ENCODE measurements at regions not wholly inside any gene's neighbourhood (a gene's known extent, or its start where the extent isn't known, plus 50 kb on each side); places are given as distances from the start of the nearest gene placed in this dataset.

DNA sequence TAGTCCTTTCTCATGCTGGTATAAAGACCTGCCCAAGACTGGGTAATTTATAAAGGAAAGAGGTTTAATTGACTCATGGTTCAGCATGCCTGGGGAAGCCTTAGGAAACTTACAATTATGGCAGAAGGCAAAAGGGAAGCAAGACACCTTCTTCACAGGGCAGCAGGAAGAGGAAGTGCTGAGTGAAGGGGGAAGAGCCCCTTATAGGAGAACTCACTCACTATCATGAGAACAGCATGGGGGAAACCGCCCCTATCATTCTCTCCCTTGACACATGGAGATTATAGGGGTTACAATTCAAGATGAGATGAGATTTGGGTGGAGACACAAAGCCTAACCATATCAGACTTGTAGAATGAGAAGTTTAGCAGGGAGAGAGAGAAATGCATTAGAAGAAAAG is 373.3 kb upstream of the DIAPH2 start:
- DNase-seq (ENCODE audit: low read depth): no peak

DNA sequence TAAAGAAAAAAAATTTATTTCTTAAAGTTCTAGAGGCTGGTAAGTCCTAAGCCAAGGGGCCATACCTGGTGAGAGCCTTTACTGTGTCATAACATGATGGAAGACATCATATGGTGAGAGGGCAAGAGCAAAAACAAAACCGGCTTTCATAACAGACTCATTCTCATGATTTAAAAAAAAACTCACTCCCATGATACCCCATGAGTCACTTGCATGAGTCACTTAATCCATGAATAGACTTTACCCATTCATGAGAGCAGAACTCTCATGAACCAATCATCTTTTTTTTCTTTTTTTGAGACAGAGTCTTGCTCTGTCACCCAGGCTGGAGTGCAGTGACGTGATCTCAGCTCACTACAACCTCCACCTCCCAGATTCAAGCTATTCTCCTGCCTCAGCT is 369.7 kb upstream of the DIAPH2 start:
- DNase-seq (ENCODE audit: low read depth): peak; percentile 3

DNA sequence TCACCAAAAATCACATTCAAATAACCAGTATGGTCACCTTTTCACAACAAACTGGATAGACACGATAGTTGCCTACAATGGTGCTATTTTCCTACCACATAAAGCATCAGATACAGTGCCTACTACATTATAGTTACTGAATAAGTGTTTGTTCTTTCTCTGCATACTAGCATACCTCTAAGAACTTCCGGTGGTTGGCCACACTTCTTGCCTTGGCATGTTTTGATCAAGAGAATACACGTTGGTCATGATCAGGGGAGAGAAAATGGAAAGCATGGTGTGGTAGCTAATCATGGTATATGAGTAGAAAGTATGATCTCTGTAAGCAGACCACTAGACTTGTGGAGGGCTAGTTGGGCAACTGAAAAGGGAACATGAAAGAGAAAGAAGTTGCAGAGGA is 322.8 kb upstream of the DIAPH2 start:
- DNase-seq (ENCODE audit: low read depth): no peak

DNA sequence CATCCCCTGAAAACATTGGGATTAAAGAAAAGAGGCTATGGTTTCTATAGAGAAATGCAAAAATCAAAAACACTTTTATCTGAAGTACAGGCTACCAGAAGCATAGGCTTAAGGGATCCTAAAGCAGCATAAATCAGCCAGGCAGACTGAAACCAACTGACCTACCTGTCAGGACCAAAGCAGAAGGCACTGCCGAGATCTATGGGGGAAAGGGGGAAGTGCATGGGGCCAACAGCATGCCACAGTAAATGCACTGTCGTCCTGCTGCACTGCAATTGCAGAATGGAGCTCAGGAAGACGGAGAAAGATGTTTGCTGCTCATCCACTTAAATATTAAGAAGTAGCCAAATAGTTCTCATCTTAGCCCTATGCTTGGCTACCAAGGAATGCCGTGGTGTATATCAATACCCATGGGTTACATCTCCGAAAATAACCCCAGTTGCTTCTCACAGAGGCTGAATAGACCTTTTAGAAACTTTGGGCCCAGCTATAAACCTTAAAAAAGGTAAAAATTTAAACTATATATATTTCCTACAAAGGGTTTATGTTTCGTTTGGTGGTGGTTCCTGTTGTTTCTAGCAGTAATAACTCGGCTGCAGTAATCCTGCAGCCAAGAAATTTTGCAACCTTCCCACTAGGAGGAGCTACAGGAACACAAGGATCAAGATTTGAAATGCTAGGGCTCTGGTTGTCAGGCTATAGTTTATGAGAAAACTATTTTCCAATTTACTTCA is 312.2 kb upstream of the DIAPH2 start:
- no peak for DNase-seq (ENCODE audit: low read depth)

- no peak for DNase-seq (ENCODE audit: low read depth)
Observed at GRCh38 chrX:96373047-96373355, 311.6 kb upstream of the DIAPH2 start.

- no peak for DNase-seq (ENCODE audit: low read depth)
Observed at GRCh38 chrX:96376266-96376665, 308.4 kb upstream of the DIAPH2 start.

- no peak for DNase-seq (ENCODE audit: low read depth)
Observed at GRCh38 chrX:96379951-96380350, 304.7 kb upstream of the DIAPH2 start.

DNA sequence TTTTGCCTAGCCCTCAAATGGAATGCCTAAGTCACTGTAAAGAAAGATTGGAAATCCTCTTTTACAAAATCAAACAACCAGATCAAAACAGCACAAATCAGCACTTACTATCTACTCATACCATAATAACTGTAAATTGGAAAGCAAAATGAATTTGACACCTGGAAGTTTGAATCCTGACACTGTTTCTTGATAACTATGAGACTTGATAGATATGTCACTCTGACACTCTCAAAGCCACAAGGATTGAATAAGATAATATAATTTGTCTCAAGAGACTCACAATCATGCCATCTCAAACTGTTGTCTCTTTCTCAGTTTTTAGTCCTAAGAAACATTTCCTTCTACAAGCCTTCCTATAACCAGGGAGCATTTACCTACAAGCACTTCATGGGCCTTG is 302.6 kb upstream of the DIAPH2 start:
- DNase-seq (ENCODE audit: low read depth): no peak

- no peak for DNase-seq (ENCODE audit: low read depth)
Observed at GRCh38 chrX:96383428-96383827, 301.2 kb upstream of the DIAPH2 start.

GRCh38 chrX:96386325-96386724 is 298.3 kb upstream of the DIAPH2 start:
- DNase-seq (ENCODE audit: low read depth): no peak

- DNase-seq (ENCODE audit: low read depth): no peak
Observed at GRCh38 chrX:96386981-96387380, 297.7 kb upstream of the DIAPH2 start.

DNA sequence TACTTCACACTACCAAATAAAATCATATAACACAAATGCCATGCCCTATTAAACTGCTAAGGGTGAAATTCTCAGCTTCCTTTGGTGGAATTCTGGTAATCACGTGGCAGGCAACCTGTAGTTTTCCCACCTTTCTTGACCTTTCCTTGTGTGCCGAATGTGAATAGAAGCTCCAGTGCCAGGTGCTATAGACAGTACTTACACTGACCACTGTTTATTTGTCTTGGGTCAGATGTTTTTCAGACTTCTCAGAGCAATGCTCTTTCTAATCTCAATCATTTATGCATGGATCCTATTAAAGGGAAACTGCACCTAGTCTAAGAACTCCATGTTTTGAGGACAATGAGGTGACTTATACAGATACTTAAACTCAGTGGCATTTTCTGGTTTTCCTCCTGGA is 296.8 kb upstream of the DIAPH2 start:
- no peak for DNase-seq (ENCODE audit: low read depth)

DNA sequence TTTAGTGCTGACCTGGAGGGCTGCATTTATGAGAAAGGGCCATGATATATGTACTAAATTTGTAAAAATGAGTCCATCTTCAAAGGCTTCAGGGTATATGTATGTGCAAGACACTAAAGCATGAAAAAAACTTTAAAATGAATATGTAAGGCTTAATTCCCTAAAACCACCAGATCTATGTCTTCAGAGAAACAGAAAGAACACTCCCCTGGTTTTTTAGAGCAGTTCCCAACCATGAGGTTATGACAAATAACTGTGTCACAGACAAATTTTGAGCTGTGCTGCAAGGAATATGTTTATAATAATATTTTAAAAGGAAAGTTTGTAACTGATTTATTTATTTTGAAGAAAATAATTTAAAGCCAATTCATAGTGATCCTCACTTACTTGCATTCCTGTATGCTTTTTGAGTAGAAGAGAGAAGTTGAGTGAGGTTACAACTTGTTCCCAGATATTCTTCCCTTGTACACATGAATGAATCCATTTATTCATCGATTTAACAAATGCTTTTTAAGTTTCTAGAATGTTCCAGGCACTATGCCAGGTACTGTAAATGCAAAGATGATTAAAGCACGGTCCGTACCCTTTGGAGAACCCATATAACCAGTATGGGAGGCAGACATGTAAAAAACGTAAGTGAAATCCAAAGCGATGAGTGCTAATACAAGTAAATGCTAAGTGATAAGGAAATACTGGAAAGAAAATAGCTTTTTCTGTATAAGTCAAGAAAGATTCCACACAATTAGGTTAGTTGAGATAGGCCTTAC is 295.2 kb upstream of the DIAPH2 start:
- DNase-seq (ENCODE audit: low read depth): no peak

DNA sequence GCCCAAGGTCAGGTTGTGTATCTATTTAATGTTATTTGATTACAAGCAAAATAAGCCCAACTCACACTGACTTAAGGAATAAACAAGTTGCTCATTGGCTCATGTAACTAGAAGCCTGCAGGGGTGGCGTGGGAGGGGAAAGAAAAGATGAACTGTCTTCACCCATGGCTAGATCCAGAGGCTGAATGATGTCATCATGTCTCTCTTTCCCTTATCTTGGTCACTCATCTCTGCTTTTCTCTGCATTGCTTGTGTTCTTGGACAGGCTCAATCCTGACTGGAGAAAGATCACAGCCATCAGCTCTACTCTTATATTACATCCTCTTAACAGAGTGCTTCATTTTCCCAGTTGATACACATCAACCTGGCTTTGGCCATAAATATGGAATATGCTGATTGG is 290.0 kb upstream of the DIAPH2 start:
- DNase-seq (ENCODE audit: low read depth): no peak

DNA sequence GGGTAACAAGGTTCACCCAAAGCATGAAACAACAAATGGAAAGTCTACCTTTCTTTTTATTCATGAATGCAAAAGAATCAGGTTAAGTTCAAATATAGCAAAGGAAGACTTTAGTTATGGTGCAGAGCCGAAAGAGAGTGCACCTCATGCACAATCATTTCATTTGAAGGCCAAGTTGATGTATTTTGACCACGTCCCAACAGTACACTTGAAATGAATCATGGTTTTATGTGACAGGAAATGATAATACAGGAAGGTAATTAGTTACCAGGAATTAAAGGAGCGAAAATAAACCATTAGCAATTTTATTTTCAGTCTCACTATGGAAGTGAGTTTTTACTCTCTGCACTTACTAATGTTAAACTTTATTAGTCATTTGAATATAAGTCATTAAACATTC is 281.2 kb upstream of the DIAPH2 start:
- no peak for DNase-seq (ENCODE audit: low read depth)

DNA sequence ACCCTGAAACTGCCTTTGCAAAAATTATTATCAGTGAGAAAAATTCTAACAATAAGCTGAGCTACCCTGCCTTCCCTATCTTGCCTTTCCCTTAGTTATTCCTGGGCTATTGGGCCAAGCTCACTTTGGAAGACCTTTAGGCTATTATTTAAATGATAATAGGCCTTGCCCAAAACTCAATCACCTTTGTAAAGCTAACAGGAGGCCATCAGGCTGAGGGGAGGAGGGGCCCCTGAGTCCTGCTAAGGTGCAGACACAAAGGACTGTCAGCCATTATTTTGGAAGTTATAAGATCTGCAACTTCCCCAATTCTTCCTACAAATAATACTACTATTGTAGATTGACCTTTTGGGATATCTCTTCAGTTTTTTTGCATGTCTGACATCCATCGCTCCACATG is 278.8 kb upstream of the DIAPH2 start:
- DNase-seq (ENCODE audit: low read depth): no peak

GRCh38 chrX:96407072-96407471 is 277.6 kb upstream of the DIAPH2 start:
- no peak for DNase-seq (ENCODE audit: low read depth)

GRCh38 chrX:96407501-96407900 is 277.1 kb upstream of the DIAPH2 start:
- DNase-seq (ENCODE audit: low read depth): no peak

GRCh38 chrX:96407981-96408380 is 276.7 kb upstream of the DIAPH2 start:
- no peak for DNase-seq (ENCODE audit: low read depth)

GRCh38 chrX:96410927-96411326 is 273.7 kb upstream of the DIAPH2 start:
- no peak for DNase-seq (ENCODE audit: low read depth)

DNA sequence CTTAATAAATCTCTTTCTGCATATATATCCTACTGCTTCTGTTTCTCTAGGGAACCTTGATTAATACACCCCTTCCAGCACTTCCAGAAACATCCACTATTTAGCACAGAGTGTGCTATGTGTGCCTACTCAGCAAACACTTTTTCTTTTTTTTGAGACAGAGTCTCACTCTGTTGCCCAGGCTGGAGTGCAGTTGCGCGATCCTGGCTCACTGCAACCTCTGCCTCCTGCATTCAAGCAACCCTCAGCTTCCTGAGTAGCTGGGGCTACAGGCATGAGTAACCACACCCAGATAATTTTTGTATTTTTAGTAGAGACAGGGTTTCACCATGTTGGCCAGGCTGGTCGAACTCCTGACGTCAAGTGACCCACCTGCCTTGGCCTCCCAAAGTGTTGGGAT is 266.9 kb upstream of the DIAPH2 start:
- no peak for DNase-seq (ENCODE audit: low read depth)

DNA sequence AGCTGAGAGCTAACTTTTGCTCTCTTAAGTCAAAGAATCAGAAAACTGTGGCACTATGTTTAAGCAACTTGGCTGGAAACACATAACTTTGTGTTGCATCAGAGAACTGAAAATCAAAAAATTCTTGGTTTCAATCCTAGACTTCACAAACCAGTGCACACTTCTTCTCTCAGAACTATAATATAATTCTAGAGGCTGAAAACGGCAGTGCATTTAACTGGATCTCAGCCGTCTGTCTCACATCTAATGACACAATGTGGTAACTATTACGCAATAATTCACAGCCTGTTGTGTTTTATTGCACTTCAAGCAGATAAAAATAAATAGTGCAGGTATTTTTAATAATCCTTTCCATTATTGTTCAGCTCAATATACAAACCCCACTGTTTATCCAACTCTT is 260.6 kb upstream of the DIAPH2 start:
- no peak for DNase-seq (ENCODE audit: low read depth)

- DNase-seq (ENCODE audit: low read depth): no peak
Observed at GRCh38 chrX:96425200-96425599, 259.4 kb upstream of the DIAPH2 start.

Measured in HS-27A (cell line).